ENCODE measurements at regions not wholly inside any gene's neighbourhood (a gene's known extent, or its start where the extent isn't known, plus 50 kb on each side); places are given as distances from the start of the nearest gene placed in this dataset.
"Not testable (repeated sequence)": the region's sequence is repeated elsewhere in the genome, so short reads cannot be mapped to it uniquely, and the experiment has no call there.

- H3K4me3 ChIP-seq: no peak overlapping the region
- no peak overlapping the region for H3K27ac ChIP-seq
Measured at GRCh38 chr7:156017431-156017830, 205.2 kb upstream of the SHH start.

- no peak overlapping the region for H3K4me3 ChIP-seq
Measured at GRCh38 chr7:156015237-156016020, 203.2 kb upstream of the SHH start.

GRCh38 chr7:156014808-156015207 lies 202.5 kb upstream of the SHH start:
- H3K4me3 ChIP-seq: no peak overlapping the region
- no peak overlapping the region for H3K27ac ChIP-seq

More at GRCh38 chr7:156015237-156016020, 203.2 kb upstream of the SHH start:
- no peak overlapping the region for H3K27ac ChIP-seq

- no peak overlapping the region for H3K27ac ChIP-seq
- no peak overlapping the region for H3K4me3 ChIP-seq
Measured at GRCh38 chr7:156014201-156014600, 201.9 kb upstream of the SHH start.

GRCh38 chr7:156012412-156012811 lies 200.1 kb upstream of the SHH start:
- H3K4me3 ChIP-seq: no peak overlapping the region
- H3K27ac ChIP-seq: no peak overlapping the region

GRCh38 chr7:156009569-156009968 lies 197.3 kb upstream of the SHH start:
- Histone ChIP-seq H3K27ac (no peak overlapping the region), H3K4me3 (no peak overlapping the region)

GRCh38 chr7:156006876-156007275 lies 194.6 kb upstream of the SHH start:
- not testable (repeated sequence) for H3K4me3 ChIP-seq

GRCh38 chr7:156006024-156006423 lies 193.8 kb upstream of the SHH start:
- no peak overlapping the region for H3K4me3 ChIP-seq
- no peak overlapping the region for H3K27ac ChIP-seq

More at GRCh38 chr7:156006876-156007275, 194.6 kb upstream of the SHH start:
- not testable (repeated sequence) for H3K27ac ChIP-seq

GRCh38 chr7:156005202-156005691 lies 193.0 kb upstream of the SHH start:
- Histone ChIP-seq H3K27ac (no peak overlapping the region), H3K4me3 (no peak overlapping the region)

GRCh38 chr7:156004265-156005201 lies 192.3 kb upstream of the SHH start:
- no peak overlapping the region for H3K4me3 ChIP-seq

GRCh38 chr7:156003220-156004162 lies 191.2 kb upstream of the SHH start:
- H3K4me3 ChIP-seq: no peak overlapping the region
- H3K27ac ChIP-seq: no peak overlapping the region

More at GRCh38 chr7:156004265-156005201, 192.3 kb upstream of the SHH start:
- H3K27ac ChIP-seq: no peak overlapping the region

GRCh38 chr7:156002362-156003066 lies 190.3 kb upstream of the SHH start:
- no peak overlapping the region for H3K4me3 ChIP-seq
- H3K27ac ChIP-seq: no peak overlapping the region

- no peak overlapping the region for H3K4me3 ChIP-seq
- no peak overlapping the region for H3K27ac ChIP-seq
Measured at GRCh38 chr7:156001496-156002260, 189.4 kb upstream of the SHH start.

GRCh38 chr7:156000601-156001396 lies 188.5 kb upstream of the SHH start:
- Histone ChIP-seq H3K27ac (no peak overlapping the region), H3K4me3 (no peak overlapping the region)

GRCh38 chr7:155999631-156000489 lies 187.6 kb upstream of the SHH start:
- H3K4me3 ChIP-seq: no peak overlapping the region
- no peak overlapping the region for H3K27ac ChIP-seq
